B cell (primary cell): ENCODE measurements at regions not wholly inside any gene's neighbourhood (a gene's known extent, or its start where the extent isn't known, plus 50 kb on each side); places are given as distances from the start of the nearest gene placed in this dataset.

Experiments used
- ATAC-seq: fragments of 200-7000 bp; cut with Tn5 transposase; one replicate; pipeline ENCODE4 v1.10.0; 2021; ENCODE audit warnings: low read depth, mild to moderate bottlenecking, moderate number of reproducible peaks, moderate library complexity
- CTCF ChIA-PET: fragments of 350-600 bp; sonication (Branson Sonifier 250); formaldehyde crosslinking; loops from one replicate; lab custom pipeline; 2021; ENCODE audit warnings: antibody characterized with exemption, inconsistent platforms; lab: Charles Lee
- POLR2A ChIA-PET: fragments of 350-600 bp; sonication (Branson Sonifier 250); formaldehyde crosslinking; loops from one replicate; lab custom pipeline; 2021; ENCODE audit warnings: antibody characterized with exemption; lab: Charles Lee
- DNase-seq: peaks from one replicate; pipeline ENCODE4 v3.0.0; 2013
- H2AFZ ChIP-seq: 2 replicates; pipeline ENCODE4 v1.6.1; 2012; ENCODE audit warnings: mild to moderate bottlenecking, low read depth, low read length; ENCODE audit not compliant: insufficient read depth, poor library complexity, severe bottlenecking
- H3K27ac ChIP-seq, 2 donors: 1 replicate in 1 of 2; 2 replicates in 1 of 2; pipeline ENCODE4 v1.5.1; 2012 to 2013; ENCODE audit warnings: low read length in 2 of 2, mild to moderate bottlenecking in 2 of 2, moderate library complexity in 1 of 2
- H3K27me3 ChIP-seq, 4 experiments: fragments of 200-600 bp in 1 of 4; sonication (generic) in 1 of 4; replicated peaks in 1 of 4; 1 replicate in 2 of 4; 2 replicates in 2 of 4; pipeline versions ENCODE4 v1.6.1 to v1.7.0; 2013 to 2016; ENCODE audit warnings: low read length in 3 of 4, mild to moderate bottlenecking in 2 of 4, mixed read lengths in 1 of 4, moderate library complexity in 1 of 4; ENCODE audit not compliant: insufficient read depth in 4 of 4, control insufficient read depth in 3 of 4; ENCODE audit errors: control extremely low read depth in 1 of 4
- H3K36me3 ChIP-seq, 2 experiments: replicated peaks in 1 of 2; 1 replicate in 1 of 2; 2 replicates in 1 of 2; pipeline versions ENCODE4 v1.6.1 to v1.7.1; 2013; ENCODE audit warnings: low read length in 1 of 2; ENCODE audit not compliant: insufficient read depth in 2 of 2, control insufficient read depth in 1 of 2; ENCODE audit errors: control extremely low read depth in 1 of 2, extremely low read depth in 1 of 2
- H3K4me1 ChIP-seq, 2 donors: fragments of 200-600 bp in 1 of 2; sonication (generic) in 1 of 2; 1 replicate in 1 of 2; 2 replicates in 1 of 2; pipeline versions ENCODE4 v1.5.1 to v1.6.1; 2013 to 2017; ENCODE audit warnings: low read length in 2 of 2; ENCODE audit not compliant: control insufficient read depth in 2 of 2, insufficient read depth in 2 of 2
- H3K4me2 ChIP-seq: replicated peaks from 2 replicates; pipeline ENCODE3; 2012; ENCODE audit warnings: mild to moderate bottlenecking, low read depth, low read length; ENCODE audit not compliant: poor library complexity, severe bottlenecking
- H3K4me3 ChIP-seq, 5 experiments: fragments of 200-600 bp in 1 of 5; sonication (generic) in 1 of 5; 1 replicate in 3 of 5; 2 replicates in 2 of 5; pipeline versions ENCODE4 v1.5.1 to v1.7.0; 2011 to 2016; ENCODE audit warnings: low read length in 4 of 5, mild to moderate bottlenecking in 4 of 5, low read depth in 2 of 5, control low read depth in 1 of 5, moderate library complexity in 1 of 5; ENCODE audit not compliant: insufficient read depth in 1 of 5; ENCODE audit errors: control extremely low read depth in 1 of 5, extremely low read depth in 1 of 5
- H3K79me2 ChIP-seq: fragments of 200-600 bp; sonication (generic); one replicate; pipeline ENCODE4 v1.6.0; 2016; ENCODE audit warnings: low read length; ENCODE audit not compliant: control insufficient read depth, insufficient read depth
- H3K9ac ChIP-seq: fragments of 200-600 bp; sonication (generic); 2 replicates; pipeline ENCODE4 v1.6.1; 2017; ENCODE audit warnings: mild to moderate bottlenecking, low read length, moderate library complexity
- H3K9me3 ChIP-seq, 3 donors: one replicate each; pipeline versions ENCODE4 v1.6.1 to v1.7.1; 2013; ENCODE audit warnings: low read length in 2 of 3; ENCODE audit not compliant: control insufficient read depth in 2 of 3, insufficient read depth in 1 of 3; ENCODE audit errors: control extremely low read depth in 1 of 3
- H4K20me1 ChIP-seq: 2 replicates; pipeline ENCODE4 v1.6.0; 2012; ENCODE audit warnings: mild to moderate bottlenecking, low read length; ENCODE audit not compliant: insufficient read depth, control insufficient read depth, poor library complexity, severe bottlenecking
- H3K27ac Mint-ChIP-seq: one replicate; pipeline ENCODE4 v1.8.0; 2021; ENCODE audit warnings: mixed read lengths
- H3K27me3 Mint-ChIP-seq: one replicate; pipeline ENCODE4 v1.8.0; 2021; ENCODE audit warnings: mixed read lengths
- H3K4me1 Mint-ChIP-seq: one replicate; pipeline ENCODE4 v1.8.0; 2021; ENCODE audit warnings: mixed read lengths
- H3K4me3 Mint-ChIP-seq: one replicate; pipeline ENCODE4 v1.8.0; 2021; ENCODE audit warnings: mixed read lengths
- H3K9me3 Mint-ChIP-seq: one replicate; pipeline ENCODE4 v1.8.0; 2022; ENCODE audit warnings: mixed read lengths; ENCODE audit not compliant: insufficient read depth
- CTCF ChIP-seq: fragments of 200-600 bp; IDR thresholded peaks from one replicate; pipeline ENCODE4 v1.8.0; 2022; ENCODE audit warnings: antibody characterized with exemption, mild to moderate bottlenecking
- EZH2 ChIP-seq: IDR thresholded peaks from 2 replicates; pipeline ENCODE4 v1.6.1; 2012; ENCODE audit warnings: borderline replicate concordance, low read depth, mild to moderate bottlenecking, moderate library complexity, low read length; ENCODE audit not compliant: insufficient read depth, poor library complexity, severe bottlenecking
- WGBS: methylation state at CpG from one replicate; pipeline ENCODE4 v1.1.5; 2013; ENCODE audit warnings: missing lambda C conversion rate; ENCODE audit not compliant: insufficient coverage; 5-methylcytosine and 5-hydroxymethylcytosine counted together
- intact Hi-C: fragments of 100-400 bp; cut with micrococcal nuclease; formaldehyde crosslinking; loops from one replicate; pipeline ENCODE4 v1.10.0; 2022

- no peak for TF ChIP-seq CTCF
- TF ChIP-seq EZH2, result no peak
- Histone ChIP-seq H3K4me2 (no peak overlapping the region), H3K4me3 (no peak overlapping the region), H3K9me3 (no peaks in the 10 kb centered on the region), H3K36me3 (no peaks in the 10 kb centered on the region), H4K20me1 (no peaks in the 10 kb centered on the region), H3K9ac (no peak overlapping the region), H2AFZ (no peak overlapping the region), H3K27me3 (no peaks in the 10 kb centered on the region), H3K79me2 (no peaks in the 10 kb centered on the region), H3K4me1 (no peaks in the 10 kb centered on the region), H3K27ac (no peak overlapping the region)
- no peak overlapping the region for H3K4me3 Mint-ChIP-seq
- no peak overlapping the region for H3K27ac Mint-ChIP-seq
- DNase-seq (no peak), ATAC-seq (no peak)
- peaks cover 23% of the 10 kb centered on the region for H3K27me3 Mint-ChIP-seq
- H3K9me3 Mint-ChIP-seq, result no peaks in the 10 kb centered on the region
- no peaks in the 10 kb centered on the region for H3K4me1 Mint-ChIP-seq
- intact Hi-C loops, result no loop called here
- POLR2A ChIA-PET, result no interaction called here
- CTCF ChIA-PET, result no interaction called here
Observed at GRCh38 chr15:61640756-61641155, 411.7 kb upstream of the RORA start.

- WGBS, result 86% methylated on average over 11 of the region's 12 CpGs
- Histone ChIP-seq H3K9ac (no peak overlapping the region), H2AFZ (no peak overlapping the region), H3K9me3 (no peaks in the 10 kb centered on the region), H3K4me1 (no peaks in the 10 kb centered on the region), H3K27me3 (no peaks in the 10 kb centered on the region), H3K27ac (no peak overlapping the region), H3K36me3 (no peaks in the 10 kb centered on the region), H3K4me2 (no peak overlapping the region), H3K79me2 (no peaks in the 10 kb centered on the region), H3K4me3 (no peak overlapping the region), H4K20me1 (no peaks in the 10 kb centered on the region)
- H3K9me3 Mint-ChIP-seq, result no peaks in the 10 kb centered on the region
- no peak overlapping the region for H3K27ac Mint-ChIP-seq
- intact Hi-C loops, result no loop called here
- no peak for ATAC-seq
- H3K27me3 Mint-ChIP-seq, result peaks cover 23% of the 10 kb centered on the region
- TF ChIP-seq EZH2 (no peak), CTCF (no peak)
- CTCF ChIA-PET, result interaction anchor here (0.6 kb wide), 1 partner anchor 470 kb away, joined by 6 read pairs; no protein-coding TSS in a partner anchor
- no peak for DNase-seq
- no peaks in the 10 kb centered on the region for H3K4me1 Mint-ChIP-seq
- POLR2A ChIA-PET, result no interaction called here
- H3K4me3 Mint-ChIP-seq, result no peak overlapping the region
Observed at GRCh38 chr15:61639491-61639890, 410.4 kb upstream of the RORA start.
